ENCODE measurements at regions not wholly inside any gene's neighbourhood (a gene's known extent, or its start where the extent isn't known, plus 50 kb on each side); places are given as distances from the start of the nearest gene placed in this dataset.

DNA sequence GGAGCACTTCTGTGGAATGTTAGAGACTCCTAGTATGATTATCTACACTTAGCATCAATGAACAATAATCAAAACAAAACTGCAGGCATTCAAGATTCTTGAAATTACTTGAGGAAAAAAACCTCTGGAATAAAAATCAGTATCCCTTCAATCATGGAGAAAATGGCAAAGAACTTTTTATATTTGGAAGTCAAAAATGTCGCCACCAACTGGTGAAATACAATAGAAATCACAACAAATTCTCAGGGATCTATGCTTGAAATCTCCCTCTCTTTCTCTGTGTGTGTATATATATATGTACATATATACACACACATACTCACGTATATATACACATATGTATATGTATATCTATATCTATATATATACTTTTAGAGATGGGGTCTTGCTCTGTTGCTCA is 378.9 kb upstream of the ALCAM start:
- ATAC-seq = no peak

DNA sequence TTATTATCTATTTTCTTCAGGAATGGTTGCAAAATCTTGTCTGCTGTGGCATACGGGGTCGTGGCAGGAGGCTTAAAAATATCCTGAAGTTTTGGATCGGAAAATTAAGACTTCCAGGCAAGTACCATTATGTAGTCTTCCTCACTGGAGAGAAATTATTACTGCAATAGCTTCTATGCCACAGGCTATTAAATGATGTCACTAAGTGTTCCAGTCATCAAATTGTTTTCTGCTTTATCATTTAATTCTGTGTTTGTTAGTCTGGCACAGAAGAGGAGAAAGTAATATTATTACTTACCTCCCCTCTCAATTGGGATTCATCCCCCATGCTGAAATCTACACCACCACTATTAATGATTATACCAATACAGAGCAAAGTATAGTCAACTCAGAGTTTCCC is 378.2 kb upstream of the ALCAM start:
- no peak for ATAC-seq

DNA sequence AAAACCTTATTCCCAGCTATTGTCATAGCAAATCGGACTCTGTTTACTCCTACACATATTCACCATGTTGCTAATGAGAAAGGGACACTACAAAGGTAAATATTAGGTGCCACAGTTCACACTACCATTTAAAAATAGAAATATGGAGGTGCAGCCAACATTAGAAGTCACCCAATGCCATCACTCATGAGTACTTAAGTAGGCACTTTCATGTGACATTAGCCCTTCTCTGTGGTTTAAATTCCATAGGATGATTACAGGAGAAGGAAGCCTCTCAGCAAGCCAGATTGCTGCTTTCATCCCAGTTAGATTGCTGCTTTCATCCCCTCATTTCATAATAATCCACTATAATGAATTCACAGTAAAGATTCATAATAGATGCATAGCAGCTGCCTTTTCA is 376.8 kb upstream of the ALCAM start:
- ATAC-seq = no peak

DNA sequence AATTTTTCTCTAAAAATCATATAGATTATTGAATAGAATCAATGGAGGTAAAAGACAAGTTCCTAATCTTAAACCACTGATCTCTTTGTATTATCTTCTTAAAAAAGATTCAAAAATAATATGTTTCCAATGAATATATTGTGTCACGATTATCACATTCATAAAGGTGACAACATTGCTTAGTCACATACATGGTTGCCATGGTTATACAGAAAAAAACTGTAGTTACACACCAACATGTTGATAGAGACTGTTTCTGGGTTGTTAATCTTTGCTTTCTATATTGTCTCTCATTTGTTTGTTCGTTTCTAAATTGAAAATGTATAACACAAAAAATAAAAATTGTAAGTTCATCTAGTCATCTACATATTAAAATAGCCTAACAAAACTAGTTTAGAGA is 376.0 kb upstream of the ALCAM start:
- ATAC-seq = no peak

DNA sequence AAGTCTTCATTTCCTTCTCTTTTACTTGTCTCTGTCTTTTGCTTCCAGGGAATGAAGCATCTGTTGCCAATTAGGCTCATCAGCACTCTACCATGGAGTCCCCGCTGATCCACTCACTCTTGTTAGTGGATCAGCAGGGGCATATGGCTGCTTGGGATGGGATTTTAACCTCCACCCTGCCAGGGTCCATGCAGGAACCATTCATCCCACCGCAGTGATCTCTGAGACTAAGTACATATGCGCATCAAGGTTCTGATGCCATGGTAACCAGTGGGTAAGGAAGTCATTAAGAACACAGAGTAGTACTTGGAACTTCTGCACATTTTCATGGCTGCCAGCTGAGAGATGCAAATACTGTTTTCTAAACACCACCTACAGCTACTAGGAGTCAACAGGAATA is 374.0 kb upstream of the ALCAM start:
- no peak for ATAC-seq

DNA sequence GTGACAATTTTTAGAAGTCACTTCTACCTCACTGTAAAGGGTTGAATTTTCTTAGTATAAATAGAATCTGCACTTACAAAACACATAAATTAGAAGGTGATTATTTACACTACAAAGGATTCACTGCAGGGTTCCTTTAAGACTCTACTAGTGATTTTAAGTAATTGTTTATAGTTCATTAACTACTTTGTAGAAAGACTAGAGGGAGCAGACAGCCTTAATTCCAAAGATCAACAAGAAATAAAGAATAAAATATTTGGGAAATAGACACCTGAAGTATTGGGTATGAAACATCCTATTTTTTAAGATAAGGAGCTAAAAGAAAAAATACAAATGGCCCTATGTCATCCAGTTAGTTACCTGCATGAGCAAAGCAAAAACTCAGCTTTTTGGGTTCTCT is 360.5 kb upstream of the ALCAM start:
- ATAC-seq = no peak

DNA sequence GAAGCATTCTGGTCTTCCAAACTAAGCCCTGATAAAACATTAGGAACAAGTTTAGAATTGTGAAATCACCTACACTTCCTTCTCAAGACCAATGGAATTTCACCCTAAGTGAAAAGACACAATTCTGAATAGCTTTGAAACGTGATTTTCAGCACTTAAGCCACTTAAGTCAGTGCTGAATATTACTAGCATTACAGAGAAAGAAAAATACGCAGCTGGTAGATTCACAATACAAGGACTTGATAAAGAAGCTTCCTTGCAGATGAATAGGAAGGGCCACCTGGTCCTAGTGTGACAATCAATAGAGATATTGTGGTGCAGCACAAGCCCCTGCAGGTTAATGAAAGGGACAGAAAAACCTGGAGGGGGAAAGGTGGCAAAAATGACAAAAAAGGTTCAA is 353.1 kb upstream of the ALCAM start:
- ATAC-seq = no peak

DNA sequence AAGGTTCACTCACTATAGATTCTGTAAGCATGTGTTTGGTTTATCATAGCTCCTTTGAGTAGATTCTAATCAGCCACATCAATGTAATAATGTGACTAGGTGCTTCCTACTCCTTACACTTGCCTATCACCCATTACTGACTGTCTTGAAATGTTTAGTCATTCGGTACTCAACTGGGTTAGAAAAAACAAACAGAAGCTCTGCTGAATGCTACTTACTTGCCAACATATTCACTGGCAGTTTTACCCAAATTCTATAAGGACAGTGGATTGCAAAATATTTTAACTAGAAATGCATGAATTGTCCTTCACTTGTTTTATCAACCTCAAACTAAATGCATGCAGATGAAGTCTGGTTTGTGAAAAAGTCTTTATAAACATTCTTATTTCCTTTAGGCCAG is 352.1 kb upstream of the ALCAM start:
- no peak for ATAC-seq

DNA sequence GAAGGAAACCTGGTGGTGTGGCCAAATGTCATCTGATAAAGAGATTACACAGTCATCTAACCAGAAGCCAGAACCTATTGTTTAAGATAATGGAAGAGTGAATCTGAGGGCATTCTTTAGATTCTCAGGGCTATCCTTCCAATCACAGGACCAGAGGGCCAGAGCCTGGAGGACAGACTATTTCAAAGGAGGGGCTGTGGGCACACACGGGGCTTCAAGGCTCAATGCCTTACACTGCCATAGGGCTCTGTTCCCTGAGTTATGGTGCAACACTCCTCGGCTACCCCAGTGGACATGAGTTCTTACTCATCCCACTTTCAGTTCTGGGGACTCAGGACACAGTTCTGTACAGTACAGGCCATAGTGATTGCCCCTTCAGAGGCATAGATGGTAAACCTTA is 343.9 kb upstream of the ALCAM start:
- ATAC-seq = no peak

DNA sequence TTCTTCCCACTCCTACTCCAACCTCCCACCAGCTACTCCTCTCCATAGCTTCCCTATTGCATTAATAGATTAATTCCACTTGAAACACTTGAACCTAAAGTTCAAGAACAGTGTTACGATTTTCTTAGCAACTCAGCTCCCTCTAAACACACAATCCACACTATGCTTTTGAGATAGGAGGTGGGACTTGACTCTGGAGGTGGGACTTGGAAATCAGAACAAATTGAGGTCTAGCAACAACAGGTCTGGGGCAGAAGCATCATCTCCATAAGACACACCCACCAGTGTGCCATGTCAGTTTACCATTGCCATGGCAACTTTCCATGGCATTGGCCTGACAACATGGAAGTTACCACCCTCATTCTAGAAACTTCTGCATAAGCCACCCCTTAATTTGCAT is 336.5 kb upstream of the ALCAM start:
- no peak for ATAC-seq

DNA sequence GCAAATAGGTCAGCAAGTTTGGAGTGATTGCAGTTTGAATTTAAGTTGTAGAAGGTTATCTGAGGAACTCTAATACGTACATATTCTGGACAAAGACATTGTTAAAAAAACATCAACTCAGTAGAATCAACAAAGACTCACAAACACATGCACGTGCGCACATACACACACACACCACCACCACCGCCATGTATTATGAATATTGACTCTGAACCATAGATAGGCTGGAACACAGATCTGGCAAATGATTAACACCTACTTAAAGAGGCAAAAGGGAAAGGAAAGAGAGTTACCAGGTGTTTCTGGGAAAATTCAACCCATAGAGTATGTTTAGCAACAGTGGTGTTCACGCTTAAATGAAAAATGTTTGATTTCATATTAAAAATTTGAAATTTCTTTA is 334.2 kb upstream of the ALCAM start:
- no peak for ATAC-seq

DNA sequence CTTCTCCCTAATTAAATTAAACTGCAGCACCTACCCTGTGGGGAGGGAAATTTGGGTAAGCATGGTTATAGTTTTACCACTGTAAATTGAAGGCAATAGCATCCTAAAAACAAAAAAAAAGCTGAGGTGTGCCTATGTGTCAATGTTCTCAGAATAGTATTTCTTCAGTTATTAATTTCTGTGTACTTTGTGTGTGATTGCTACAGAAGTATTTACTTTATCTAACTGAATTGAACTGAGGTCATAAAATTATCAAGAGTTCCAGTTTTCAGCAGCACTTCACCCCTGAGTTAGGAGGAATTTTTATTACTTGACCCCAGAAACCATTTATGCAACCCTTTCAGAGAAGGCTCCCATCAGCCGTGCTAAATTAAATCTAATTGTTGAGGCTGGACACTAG is 333.6 kb upstream of the ALCAM start:
- ATAC-seq = no peak

DNA sequence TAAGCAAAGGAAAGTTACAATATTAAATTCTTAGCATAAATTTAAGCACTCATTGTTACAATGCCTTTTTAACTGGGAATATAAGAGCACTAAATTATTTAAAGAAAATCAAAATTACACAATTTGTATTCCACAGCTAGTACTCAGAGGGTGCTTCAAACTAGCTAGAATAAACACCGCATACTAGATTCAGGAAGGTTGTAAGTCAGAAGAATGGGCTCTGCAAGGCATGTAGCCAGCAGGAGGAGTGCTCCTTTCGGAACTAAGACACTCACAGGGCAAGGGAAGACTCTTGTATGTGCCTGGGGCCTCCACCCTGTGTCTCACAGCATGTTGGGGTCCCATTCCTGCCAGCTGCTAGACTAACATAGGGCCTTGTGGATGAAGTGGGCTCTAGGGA is 327.7 kb upstream of the ALCAM start:
- no peak for ATAC-seq

DNA sequence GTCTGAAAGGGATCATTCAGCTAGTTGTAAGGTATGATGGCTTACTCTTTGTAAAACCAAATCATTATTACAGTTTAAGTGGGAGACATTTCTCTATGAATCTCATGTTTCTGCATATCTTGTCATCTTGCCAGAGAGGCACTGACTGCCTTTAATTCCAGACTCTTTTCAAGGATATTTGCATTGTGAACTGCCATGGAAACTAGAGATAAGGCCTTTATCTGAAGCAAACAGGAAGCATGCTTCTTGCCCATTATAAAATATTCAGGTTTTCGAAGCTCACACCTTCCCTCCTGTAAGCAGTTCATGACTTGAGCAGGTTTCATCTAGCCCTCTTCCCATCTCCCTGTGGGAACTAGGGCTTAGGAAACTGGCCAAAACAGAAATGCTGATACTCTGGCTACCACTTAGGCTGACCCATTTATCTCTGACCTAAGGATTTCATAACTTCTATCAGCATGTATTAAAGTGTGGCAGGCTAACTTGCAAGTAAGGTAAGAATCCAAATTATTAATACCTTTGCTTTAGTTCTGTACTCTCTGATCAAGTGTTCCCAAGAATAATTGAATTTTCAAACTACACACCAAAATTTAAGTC is 326.6 kb upstream of the ALCAM start:
- ATAC-seq = no peak

DNA sequence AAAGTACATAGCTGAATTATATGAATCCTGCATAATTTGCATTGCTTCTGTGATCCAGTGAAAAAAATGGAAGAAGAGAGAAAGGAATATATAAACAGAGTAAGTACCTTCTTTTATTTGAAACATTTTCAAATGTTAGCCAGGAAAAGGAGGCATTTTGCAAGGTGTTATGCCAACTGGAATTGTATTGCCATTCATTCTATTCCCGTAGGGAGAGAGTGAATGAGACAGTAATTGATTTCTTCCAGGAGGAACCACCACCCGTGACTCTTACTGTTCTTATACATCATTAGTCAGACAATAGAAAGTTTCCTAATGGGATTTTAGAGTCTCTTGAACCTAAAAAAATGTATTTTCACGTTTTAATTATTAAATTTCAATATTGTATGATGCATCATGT is 324.1 kb upstream of the ALCAM start:
- ATAC-seq = no peak

DNA sequence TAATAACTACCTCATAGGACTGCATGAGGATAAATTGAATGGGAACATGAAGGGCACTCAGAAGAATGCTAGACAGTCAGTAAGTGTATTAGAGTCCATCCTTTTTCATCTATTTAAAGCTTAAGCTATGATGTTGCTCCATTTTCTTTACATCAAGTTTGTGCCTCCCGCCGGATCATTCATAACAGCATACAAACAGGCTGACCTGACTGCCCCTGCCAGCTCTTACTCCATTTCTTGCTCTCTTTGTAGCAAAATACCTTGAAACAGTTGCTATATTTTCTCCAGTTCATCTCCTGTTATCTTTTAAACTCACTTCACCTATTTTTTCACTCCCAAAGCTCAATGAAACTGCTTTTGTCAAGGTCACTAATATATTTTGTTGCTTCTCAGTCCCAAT is 315.6 kb upstream of the ALCAM start:
- ATAC-seq = no peak

DNA sequence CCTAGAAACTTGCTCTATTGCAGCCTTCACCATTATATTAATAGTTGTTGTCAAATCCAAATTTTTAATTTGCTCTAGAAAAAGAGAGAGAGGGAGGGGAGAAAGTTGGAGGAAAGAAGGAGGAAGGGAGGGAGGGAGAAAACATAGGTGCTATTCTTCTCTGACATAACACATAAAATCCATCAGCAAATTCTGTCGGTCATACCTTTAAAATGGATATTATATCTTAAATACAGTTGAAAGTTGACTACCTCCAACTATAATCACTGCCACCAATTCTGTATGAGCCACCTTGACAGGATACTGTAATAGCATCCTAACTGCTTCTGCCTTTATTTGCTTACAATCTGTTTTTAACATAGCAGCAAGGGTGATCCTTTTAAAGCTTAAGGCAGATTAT is 314.7 kb upstream of the ALCAM start:
- ATAC-seq = no peak

DNA sequence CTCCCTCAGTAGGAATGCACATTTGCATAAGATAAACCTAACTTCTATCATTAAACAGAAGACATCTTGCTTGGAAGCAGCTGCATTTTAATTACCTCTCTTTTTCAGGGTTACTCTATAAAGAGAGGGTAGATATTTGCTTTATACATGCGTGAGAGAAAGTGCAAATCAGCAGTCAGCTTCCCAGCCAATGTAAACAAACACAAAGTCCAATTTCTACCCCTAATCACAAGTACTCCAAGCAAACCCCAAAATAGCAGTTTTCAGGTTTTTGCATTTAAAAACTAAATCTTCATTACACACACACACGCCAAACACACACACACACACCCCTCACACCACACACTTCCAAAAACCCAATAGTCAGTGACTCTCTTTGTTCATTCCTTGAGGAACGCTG is 303.9 kb upstream of the ALCAM start:
- ATAC-seq = no peak

DNA sequence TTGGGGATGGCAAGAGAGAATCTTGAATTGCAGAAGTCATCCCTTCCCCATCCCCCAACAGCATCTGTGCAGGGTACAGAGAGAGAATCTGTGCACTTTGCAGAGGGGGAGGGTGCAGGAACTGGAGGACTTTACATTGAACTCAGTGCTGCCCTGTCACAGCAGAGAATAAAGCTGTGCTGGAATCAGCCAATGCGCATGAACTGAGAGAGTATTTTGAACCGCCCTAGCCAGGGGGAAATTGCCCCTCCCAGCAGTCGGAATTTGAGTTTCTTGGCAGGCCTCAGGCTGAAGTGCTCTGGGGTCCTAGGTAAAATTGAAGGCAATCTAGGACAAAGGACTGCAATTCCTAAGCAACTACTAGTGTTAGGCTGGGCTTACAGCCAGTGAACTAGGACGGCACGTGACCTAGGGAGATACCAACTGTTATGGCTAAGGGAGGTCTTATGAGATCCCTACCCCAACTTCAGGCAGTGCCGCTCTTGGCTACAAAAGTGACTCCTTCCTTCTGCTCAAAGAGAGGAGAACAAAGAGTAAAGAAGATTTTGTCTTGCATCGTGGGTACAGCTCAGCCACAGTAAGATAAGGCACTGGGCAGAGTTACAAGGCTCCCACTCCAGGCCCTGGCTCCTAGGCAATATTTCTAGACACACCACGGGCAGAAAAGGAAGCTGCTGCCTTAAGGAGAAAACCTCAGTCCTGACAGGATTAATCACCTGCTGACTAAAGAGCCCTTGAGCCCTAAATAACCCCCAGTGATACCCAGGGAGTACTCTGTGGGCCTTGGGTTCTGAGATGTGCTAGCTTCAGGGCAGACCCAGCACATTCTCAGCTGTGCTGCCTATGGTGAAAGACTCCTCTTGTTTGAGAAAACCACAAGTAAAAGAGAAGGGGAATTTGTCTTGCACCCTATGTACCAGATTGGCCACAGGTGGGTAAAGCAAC is 300.5 kb upstream of the ALCAM start:
- ATAC-seq = no peak

DNA sequence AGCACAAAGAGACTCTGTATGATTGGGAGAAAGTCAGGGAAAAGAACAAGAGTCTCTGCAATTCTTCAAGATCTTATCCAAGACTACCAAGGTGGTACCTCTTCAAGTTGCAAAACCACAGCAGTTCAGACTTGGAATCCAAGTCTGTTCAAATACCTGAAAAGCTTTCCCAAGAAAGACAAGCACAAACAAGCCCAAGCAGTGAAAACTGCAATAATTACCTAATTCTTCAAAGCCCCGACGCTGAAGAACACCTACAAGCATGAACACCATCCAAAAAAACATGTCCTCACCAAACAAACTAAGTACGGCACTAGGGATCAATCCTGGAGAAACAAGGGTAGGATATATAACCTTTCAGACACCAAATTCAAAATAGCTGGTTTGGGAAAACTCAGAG is 299.3 kb upstream of the ALCAM start:
- no peak for ATAC-seq

DNA sequence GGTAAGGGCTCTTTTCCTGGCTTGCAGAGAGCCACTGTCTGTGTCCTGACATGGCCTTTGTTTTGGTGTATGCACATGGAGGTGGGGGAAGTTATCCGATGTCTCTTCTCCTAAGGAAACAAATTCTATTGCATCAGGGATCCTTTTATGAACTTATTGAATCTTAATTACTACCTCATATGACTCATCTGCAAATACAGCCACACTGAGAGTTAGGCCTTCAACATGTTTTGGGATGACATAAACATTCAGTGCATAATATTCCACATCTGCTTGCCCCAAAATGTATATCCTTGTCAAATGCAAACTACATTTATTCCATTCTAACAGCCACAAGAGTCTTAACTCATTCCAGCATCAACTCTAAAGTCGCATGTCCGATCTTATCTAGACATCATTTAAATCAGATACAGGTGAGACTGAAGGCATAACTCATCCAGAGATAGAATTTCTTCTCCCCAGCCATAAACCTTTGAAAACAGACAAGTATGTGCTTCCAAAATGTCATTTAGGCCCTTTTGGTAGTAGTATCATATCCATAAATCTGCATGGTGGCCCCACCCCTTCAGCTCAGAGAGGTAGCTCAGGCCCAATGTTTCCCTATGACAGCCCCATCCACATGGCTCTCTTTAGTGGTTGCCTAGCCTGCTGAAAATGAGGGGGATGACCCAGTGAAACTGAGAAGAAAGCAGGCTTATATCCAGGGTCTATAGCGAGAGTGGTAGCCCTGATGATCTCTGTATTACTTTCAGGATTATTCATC is 289.5 kb upstream of the ALCAM start:
- ATAC-seq = no peak

DNA sequence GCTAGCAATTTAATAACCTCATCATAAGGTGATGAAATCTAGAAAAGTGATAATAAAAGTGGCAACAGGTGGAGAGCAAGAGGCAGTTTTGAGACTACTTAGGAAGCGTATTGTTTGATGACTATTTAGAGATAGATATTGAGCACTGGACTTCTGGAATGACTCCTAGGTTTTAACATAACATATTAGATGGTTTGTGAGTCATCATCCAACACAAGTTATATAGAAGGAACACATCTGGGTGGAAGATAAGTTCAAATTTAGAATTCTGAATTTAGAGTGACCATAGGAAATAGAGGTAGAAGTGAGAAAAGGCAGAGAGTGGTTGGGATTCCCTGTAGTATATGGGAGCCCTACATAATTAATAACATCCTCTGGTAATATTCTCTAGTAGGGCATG is 282.8 kb upstream of the ALCAM start:
- no peak for ATAC-seq

DNA sequence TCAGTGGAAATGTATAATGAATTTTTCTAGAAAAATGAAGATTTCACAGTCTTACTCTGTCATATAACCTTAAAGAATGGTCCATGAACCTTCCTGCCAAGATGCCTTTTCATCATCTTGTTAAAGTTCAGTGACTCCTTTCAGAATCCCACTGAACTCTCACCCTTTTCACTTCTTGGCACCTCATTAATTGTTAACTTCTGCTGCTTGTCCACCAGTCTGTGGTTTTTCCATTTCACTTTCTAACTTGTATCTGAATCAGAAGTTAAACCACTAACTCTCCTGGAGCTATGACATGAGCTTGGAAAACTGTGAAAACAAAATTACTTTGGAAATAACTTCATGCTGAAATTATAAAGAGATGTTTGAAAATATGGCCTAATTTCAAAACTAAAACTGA is 281.2 kb upstream of the ALCAM start:
- no peak for ATAC-seq
